Caco-2 (cell line): ENCODE measurements at regions not wholly inside any gene's neighbourhood (a gene's known extent, or its start where the extent isn't known, plus 50 kb on each side); places are given as distances from the start of the nearest gene placed in this dataset.

Source experiments
- BruUV-seq: library from RNA; stranded (reverse); fragments of 400-500 nt; replicated peaks from 2 replicates; lab custom pipeline; 2021; lab: Mats Ljungman, UMichigan
- CTCF ChIA-PET: fragments of 300-600 bp; sonication (Branson Sonifier 250); formaldehyde crosslinking; loops from one replicate; lab custom pipeline; 2022; ENCODE audit warnings: antibody characterized with exemption; lab: Charles Lee
- POLR2A ChIA-PET: fragments of 300-600 bp; sonication (Branson Sonifier 250); formaldehyde crosslinking; loops from one replicate; lab custom pipeline; 2022; ENCODE audit warnings: antibody characterized with exemption; lab: Charles Lee
- DNase-seq, 2 experiments: peaks; one replicate each; pipeline versions ENCODE4 v3.0.0 to v3.0.0-alpha.2; 2020 to 2022
- H3K27me3 ChIP-seq: replicated peaks from 2 replicates; pipeline ENCODE4 v1.6.0; 2011; ENCODE audit warnings: low read length; ENCODE audit not compliant: control insufficient read depth, insufficient read depth
- H3K36me3 ChIP-seq: 2 replicates; pipeline ENCODE4 v1.5.1; 2011; ENCODE audit warnings: low read length; ENCODE audit not compliant: control insufficient read depth, insufficient read depth
- H3K4me1 ChIP-seq: fragments of 250-450 bp; sonication (Bioruptor Pico); 2 replicates; pipeline ENCODE4 v1.5.1; 2020; ENCODE audit warnings: mild to moderate bottlenecking
- H3K4me3 ChIP-seq: 2 replicates; pipeline ENCODE4 v1.5.1; 2011; ENCODE audit warnings: low read depth, mild to moderate bottlenecking, control low read depth, low read length
- H3K9me3 ChIP-seq: fragments of 250-450 bp; sonication (Bioruptor Pico); 2 replicates; pipeline ENCODE4 v1.5.1; 2020; ENCODE audit warnings: mild to moderate bottlenecking, moderate library complexity
- H3K27ac Mint-ChIP-seq: one replicate; pipeline ENCODE4 v1.8.0; 2022; ENCODE audit warnings: mixed read lengths; ENCODE audit not compliant: unreplicated experiment
- H3K27me3 Mint-ChIP-seq: one replicate; pipeline ENCODE4 v1.8.0; 2022; ENCODE audit warnings: mixed read lengths; ENCODE audit not compliant: insufficient read depth, unreplicated experiment
- H3K36me3 Mint-ChIP-seq: one replicate; pipeline ENCODE4 v1.8.0; 2022; ENCODE audit warnings: mild to moderate bottlenecking, mixed read lengths; ENCODE audit not compliant: insufficient read depth, unreplicated experiment
- H3K4me1 Mint-ChIP-seq: one replicate; pipeline ENCODE4 v1.8.0; 2022; ENCODE audit warnings: low read depth, mixed read lengths; ENCODE audit not compliant: unreplicated experiment
- H3K4me3 Mint-ChIP-seq: one replicate; pipeline ENCODE4 v1.8.0; 2022; ENCODE audit warnings: mild to moderate bottlenecking, moderate library complexity, mixed read lengths; ENCODE audit not compliant: unreplicated experiment
- H3K9me3 Mint-ChIP-seq: one replicate; pipeline ENCODE4 v1.8.0; 2022; ENCODE audit warnings: mixed read lengths; ENCODE audit not compliant: unreplicated experiment
- intact Hi-C: fragments of 100-400 bp; cut with micrococcal nuclease; formaldehyde crosslinking; loops from one replicate; pipeline ENCODE4 v1.10.0; 2022; ENCODE audit not compliant: unreplicated experiment
- TF ChIP-seq, protein P1 (sequence below), 2 experiments: fragments of 200-600 bp in 1 of 2; IDR thresholded peaks; 1 replicate in 1 of 2; 2 replicates in 1 of 2; pipeline versions ENCODE4 v1.5.1 to v1.8.0; 2011 to 2022; ENCODE audit warnings: antibody characterized with exemption in 1 of 2, control low read depth in 1 of 2, inconsistent platforms in 1 of 2, low read depth in 1 of 2, low read length in 1 of 2, mild to moderate bottlenecking in 1 of 2, moderate library complexity in 1 of 2; ENCODE audit not compliant: insufficient read depth in 1 of 2, severe bottlenecking in 1 of 2, unreplicated experiment in 1 of 2

DNA sequence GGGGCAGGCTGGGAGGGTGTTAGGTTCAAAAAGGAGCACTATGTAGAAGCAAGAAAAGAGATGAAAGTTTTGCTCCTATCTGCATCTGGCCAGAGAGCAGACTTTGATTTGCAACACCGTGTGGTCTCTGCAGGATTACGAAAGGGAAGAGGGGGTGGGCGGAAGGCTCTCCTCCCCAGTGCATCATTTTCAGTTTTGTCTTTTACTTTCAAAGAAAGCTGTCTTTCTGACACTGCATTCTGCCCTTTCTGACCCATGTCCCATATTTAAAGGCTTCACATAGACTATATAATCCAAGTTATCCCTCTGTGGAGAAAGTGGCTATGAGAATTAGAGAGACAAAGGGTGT, 126.5 kb downstream of the RHOU start:
- Histone ChIP-seq H3K27me3 (no peaks in the 10 kb centered on the region), H3K36me3 (no peaks in the 10 kb centered on the region), H3K9me3 (no peaks in the 10 kb centered on the region), H3K4me1 (peaks cover 66% of the 10 kb centered on the region), H3K4me3 (no peak overlapping the region)
- Mint-ChIP-seq H3K27ac (peak overlapping the region; percentile 88), H3K36me3 (peaks cover 18% of the 10 kb centered on the region), H3K27me3 (no peaks in the 10 kb centered on the region), H3K4me3 (no peak overlapping the region), H3K4me1 (peaks cover 61% of the 10 kb centered on the region), H3K9me3 (peaks cover 9% of the 10 kb centered on the region)
- no TSS peak for BruUV-seq
- POLR2A ChIA-PET: interaction anchor here (1.7 kb wide), 1 partner anchor 24 kb away, joined by 15 read pairs; no protein-coding TSS in a partner anchor
- CTCF ChIA-PET: interaction anchor here (1.0 to 1.7 kb wide), 3 partner anchors 23 to 126 kb away, joined by 3 to 10 read pairs (median 4); partner anchors contain the start of gene RHOU
- DNase-seq: no peak
- intact Hi-C loops: loop anchor here (1.0 to 10.0 kb wide), 4 partner anchors 24 to 363 kb away; no protein-coding TSS in a partner anchor
- TF ChIP-seq, protein P1, sequence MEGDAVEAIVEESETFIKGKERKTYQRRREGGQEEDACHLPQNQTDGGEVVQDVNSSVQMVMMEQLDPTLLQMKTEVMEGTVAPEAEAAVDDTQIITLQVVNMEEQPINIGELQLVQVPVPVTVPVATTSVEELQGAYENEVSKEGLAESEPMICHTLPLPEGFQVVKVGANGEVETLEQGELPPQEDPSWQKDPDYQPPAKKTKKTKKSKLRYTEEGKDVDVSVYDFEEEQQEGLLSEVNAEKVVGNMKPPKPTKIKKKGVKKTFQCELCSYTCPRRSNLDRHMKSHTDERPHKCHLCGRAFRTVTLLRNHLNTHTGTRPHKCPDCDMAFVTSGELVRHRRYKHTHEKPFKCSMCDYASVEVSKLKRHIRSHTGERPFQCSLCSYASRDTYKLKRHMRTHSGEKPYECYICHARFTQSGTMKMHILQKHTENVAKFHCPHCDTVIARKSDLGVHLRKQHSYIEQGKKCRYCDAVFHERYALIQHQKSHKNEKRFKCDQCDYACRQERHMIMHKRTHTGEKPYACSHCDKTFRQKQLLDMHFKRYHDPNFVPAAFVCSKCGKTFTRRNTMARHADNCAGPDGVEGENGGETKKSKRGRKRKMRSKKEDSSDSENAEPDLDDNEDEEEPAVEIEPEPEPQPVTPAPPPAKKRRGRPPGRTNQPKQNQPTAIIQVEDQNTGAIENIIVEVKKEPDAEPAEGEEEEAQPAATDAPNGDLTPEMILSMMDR (IDR thresholded peaks at IDR 0.05; ENCODE audit: insufficient read depth in 1 of 2, low read depth in 1 of 2, low read length in 1 of 2, severe bottlenecking in 1 of 2, unreplicated experiment in 1 of 2): no peak

- intact Hi-C loops: loop anchor here (10.0 kb wide), 2 partner anchors 232 to 362 kb away; no protein-coding TSS in a partner anchor
- Histone ChIP-seq H3K9me3 (no peaks in the 10 kb centered on the region), H3K36me3 (no peaks in the 10 kb centered on the region), H3K27me3 (no peaks in the 10 kb centered on the region), H3K4me1 (peaks cover 76% of the 10 kb centered on the region), H3K4me3 (no peak overlapping the region)
- BruUV-seq: no TSS peak
- ChIA-PET POLR2A (no interaction called here), CTCF (interaction anchor here (1.7 kb wide), 1 partner anchor 127 kb away, joined by 10 read pairs; the partner anchor contains the start of gene RHOU)
- TF ChIP-seq, protein P1 (IDR thresholded peaks at IDR 0.05; ENCODE audit: insufficient read depth in 1 of 2, low read depth in 1 of 2, low read length in 1 of 2, severe bottlenecking in 1 of 2, unreplicated experiment in 1 of 2): no peak
- Mint-ChIP-seq H3K27me3 (no peaks in the 10 kb centered on the region), H3K9me3 (peaks cover 9% of the 10 kb centered on the region), H3K36me3 (peaks cover 18% of the 10 kb centered on the region), H3K27ac (peak overlapping the region; percentile 88), H3K4me1 (peaks cover 69% of the 10 kb centered on the region), H3K4me3 (peak overlapping the region; percentile 32)
- no peak for DNase-seq
Measured at GRCh38 chr1:228862542-228863505, 127.5 kb downstream of the RHOU start.

GRCh38 chr1:228863776-228864175, 128.5 kb downstream of the RHOU start:
- no peaks in the 10 kb centered on the region for H3K36me3 ChIP-seq
- H3K4me1 Mint-ChIP-seq: peaks cover 67% of the 10 kb centered on the region
- intact Hi-C loops: loop anchor here (10.0 kb wide), 2 partner anchors 231 to 361 kb away; no protein-coding TSS in a partner anchor
- H3K27ac Mint-ChIP-seq: peak overlapping the region; percentile 85
- H3K4me3 Mint-ChIP-seq: no peak overlapping the region
- peaks cover 18% of the 10 kb centered on the region for H3K36me3 Mint-ChIP-seq
- TF ChIP-seq, protein P1 (IDR thresholded peaks at IDR 0.05; ENCODE audit: insufficient read depth in 1 of 2, low read depth in 1 of 2, low read length in 1 of 2, severe bottlenecking in 1 of 2, unreplicated experiment in 1 of 2): no peak
- ChIA-PET POLR2A (no interaction called here), CTCF (interaction anchor here (1.1 kb wide), 1 partner anchor 128 kb away, joined by 3 read pairs; the partner anchor contains the start of gene RHOU)
- no peaks in the 10 kb centered on the region for H3K9me3 ChIP-seq
- no peak overlapping the region for H3K4me3 ChIP-seq
- no TSS peak for BruUV-seq
- no peaks in the 10 kb centered on the region for H3K27me3 Mint-ChIP-seq
- no peak for DNase-seq
- H3K27me3 ChIP-seq: no peaks in the 10 kb centered on the region
- H3K9me3 Mint-ChIP-seq: peaks cover 9% of the 10 kb centered on the region
- peaks cover 79% of the 10 kb centered on the region for H3K4me1 ChIP-seq
